Activated CD4-positive, alpha-beta T cell treated with anti-CD3 and anti-CD28 coated beads, Interleukin-2, amount 10 ng/mL, durations not matched to agents 24 days and 14 days (primary cell): ENCODE measurements at regions not wholly inside any gene's neighbourhood (a gene's known extent, or its start where the extent isn't known, plus 50 kb on each side); places are given as distances from the start of the nearest gene placed in this dataset.
A peak's percentile ranks its signal among the peaks of the same experiment; 100 is the strongest.

Experiments
- DNase-seq: peaks from one replicate; pipeline ENCODE4 v3.0.0; 2022
- H3K27ac Mint-ChIP-seq: one replicate; pipeline ENCODE4 v1.8.0; 2022; ENCODE audit warnings: mild to moderate bottlenecking, mixed read lengths
- H3K27me3 Mint-ChIP-seq: one replicate; pipeline ENCODE4 v1.8.0; 2022; ENCODE audit warnings: mixed read lengths
- H3K36me3 Mint-ChIP-seq: one replicate; pipeline ENCODE4 v1.8.0; 2022; ENCODE audit warnings: low read depth, mild to moderate bottlenecking, mixed read lengths
- H3K4me1 Mint-ChIP-seq: one replicate; pipeline ENCODE4 v1.8.0; 2021; ENCODE audit warnings: mixed read lengths
- H3K4me3 Mint-ChIP-seq: one replicate; pipeline ENCODE4 v1.8.0; 2022; ENCODE audit warnings: mild to moderate bottlenecking, moderate library complexity, mixed read lengths
- H3K9me3 Mint-ChIP-seq: one replicate; pipeline ENCODE4 v1.8.0; 2021; ENCODE audit warnings: mixed read lengths
- intact Hi-C: fragments of 100-400 bp; cut with micrococcal nuclease; formaldehyde crosslinking; loops from one replicate; pipeline ENCODE4 v1.15.1; 2023

- Mint-ChIP-seq H3K36me3 (peaks cover 4% of the 10 kb centered on the region), H3K9me3 (peaks cover 30% of the 10 kb centered on the region), H3K27me3 (no peaks in the 10 kb centered on the region), H3K4me1 (no peaks in the 10 kb centered on the region), H3K27ac (no peak overlapping the region), H3K4me3 (no peak overlapping the region)
- DNase-seq, result no peak
- intact Hi-C loops, result no loop called here
These were observed 869.4 kb upstream of the ID2 start for GRCh38 chr2:7812231-7812995.

GRCh38 chr2:7813541-7814292, 868.1 kb upstream of the ID2 start:
- intact Hi-C loops, result no loop called here
- Mint-ChIP-seq H3K27me3 (no peaks in the 10 kb centered on the region), H3K27ac (no peak overlapping the region), H3K36me3 (peaks cover 6% of the 10 kb centered on the region), H3K4me3 (no peak overlapping the region), H3K4me1 (no peaks in the 10 kb centered on the region), H3K9me3 (peaks cover 35% of the 10 kb centered on the region)
- no peak for DNase-seq

- Mint-ChIP-seq H3K27ac (no peak overlapping the region), H3K4me1 (no peaks in the 10 kb centered on the region), H3K27me3 (no peaks in the 10 kb centered on the region), H3K4me3 (no peak overlapping the region), H3K9me3 (peaks cover 28% of the 10 kb centered on the region), H3K36me3 (peaks cover 6% of the 10 kb centered on the region)
- DNase-seq, result no peak
- intact Hi-C loops, result no loop called here
These were observed 866.1 kb upstream of the ID2 start for GRCh38 chr2:7815726-7816125.

- no peaks in the 10 kb centered on the region for H3K4me1 Mint-ChIP-seq
These were observed 865.6 kb upstream of the ID2 start for GRCh38 chr2:7816233-7816632.

GRCh38 chr2:7816944-7817343, 864.9 kb upstream of the ID2 start:
- Mint-ChIP-seq H3K36me3 (peaks cover 6% of the 10 kb centered on the region), H3K27me3 (no peaks in the 10 kb centered on the region), H3K4me3 (no peak overlapping the region), H3K9me3 (peaks cover 27% of the 10 kb centered on the region), H3K4me1 (no peaks in the 10 kb centered on the region), H3K27ac (no peak overlapping the region)
- no peak for DNase-seq
- intact Hi-C loops, result no loop called here

More at GRCh38 chr2:7816233-7816632, 865.6 kb upstream of the ID2 start:
- H3K27ac Mint-ChIP-seq, result no peak overlapping the region
- peaks cover 27% of the 10 kb centered on the region for H3K9me3 Mint-ChIP-seq
- DNase-seq, result no peak
- H3K36me3 Mint-ChIP-seq, result peaks cover 6% of the 10 kb centered on the region
- no peaks in the 10 kb centered on the region for H3K27me3 Mint-ChIP-seq
- no peak overlapping the region for H3K4me3 Mint-ChIP-seq
- intact Hi-C loops, result no loop called here

- no peak overlapping the region for H3K27ac Mint-ChIP-seq
- no peaks in the 10 kb centered on the region for H3K27me3 Mint-ChIP-seq
- intact Hi-C loops, result no loop called here
- no peak overlapping the region for H3K4me3 Mint-ChIP-seq
- DNase-seq, result no peak
- peaks cover 6% of the 10 kb centered on the region for H3K36me3 Mint-ChIP-seq
- H3K4me1 Mint-ChIP-seq, result no peaks in the 10 kb centered on the region
- peaks cover 27% of the 10 kb centered on the region for H3K9me3 Mint-ChIP-seq
These were observed 862.5 kb upstream of the ID2 start for GRCh38 chr2:7819316-7819715.

- no peaks in the 10 kb centered on the region for H3K27me3 Mint-ChIP-seq
- peaks cover 6% of the 10 kb centered on the region for H3K36me3 Mint-ChIP-seq
- H3K27ac Mint-ChIP-seq, result no peak overlapping the region
- H3K9me3 Mint-ChIP-seq, result peaks cover 23% of the 10 kb centered on the region
- no peaks in the 10 kb centered on the region for H3K4me1 Mint-ChIP-seq
- intact Hi-C loops, result no loop called here
- no peak overlapping the region for H3K4me3 Mint-ChIP-seq
- peak; percentile 25 for DNase-seq
These were observed 862.0 kb upstream of the ID2 start for GRCh38 chr2:7819850-7820249.

- H3K4me3 Mint-ChIP-seq, result no peak overlapping the region
- peaks cover 5% of the 10 kb centered on the region for H3K36me3 Mint-ChIP-seq
- no peaks in the 10 kb centered on the region for H3K27me3 Mint-ChIP-seq
- H3K4me1 Mint-ChIP-seq, result peaks cover 21% of the 10 kb centered on the region
- H3K9me3 Mint-ChIP-seq, result peaks cover 9% of the 10 kb centered on the region
- no peak for DNase-seq
- intact Hi-C loops, result no loop called here
- peak overlapping the region; percentile 45 for H3K27ac Mint-ChIP-seq
These were observed 857.6 kb upstream of the ID2 start for GRCh38 chr2:7824211-7824610.

- H3K9me3 Mint-ChIP-seq, result peaks cover 17% of the 10 kb centered on the region
- peaks cover 7% of the 10 kb centered on the region for H3K36me3 Mint-ChIP-seq
- no peaks in the 10 kb centered on the region for H3K27me3 Mint-ChIP-seq
- DNase-seq, result peak; percentile 83
- peaks cover 28% of the 10 kb centered on the region for H3K4me1 Mint-ChIP-seq
- intact Hi-C loops, result loop anchor here (1.0 to 5.0 kb wide), 18 partner anchors 23 to 859 kb away; no protein-coding TSS in a partner anchor
- peak overlapping the region; percentile 47 for H3K4me3 Mint-ChIP-seq
- peak overlapping the region; percentile 96 for H3K27ac Mint-ChIP-seq
These were observed 856.1 kb upstream of the ID2 start for GRCh38 chr2:7825591-7826312.

GRCh38 chr2:7826656-7827055, 855.2 kb upstream of the ID2 start:
- DNase-seq, result peak; percentile 65
- Mint-ChIP-seq H3K9me3 (peaks cover 22% of the 10 kb centered on the region), H3K4me3 (peak overlapping the region; percentile 70), H3K4me1 (peaks cover 29% of the 10 kb centered on the region), H3K27me3 (no peaks in the 10 kb centered on the region), H3K36me3 (peaks cover 7% of the 10 kb centered on the region), H3K27ac (peak overlapping the region; percentile 92)
- intact Hi-C loops, result loop anchor here (1.0 to 5.0 kb wide), 15 partner anchors 22 to 717 kb away; no protein-coding TSS in a partner anchor

- Mint-ChIP-seq H3K27ac (no peak overlapping the region), H3K27me3 (no peaks in the 10 kb centered on the region), H3K9me3 (peaks cover 23% of the 10 kb centered on the region), H3K4me1 (peaks cover 29% of the 10 kb centered on the region), H3K36me3 (peaks cover 9% of the 10 kb centered on the region), H3K4me3 (no peak overlapping the region)
- intact Hi-C loops, result loop anchor here (5.0 kb wide), 1 partner anchor 473 kb away; no protein-coding TSS in a partner anchor
- DNase-seq, result no peak
These were observed 852.6 kb upstream of the ID2 start for GRCh38 chr2:7829241-7829640.

- intact Hi-C loops, result no loop called here
- Mint-ChIP-seq H3K4me1 (peaks cover 30% of the 10 kb centered on the region), H3K36me3 (peaks cover 9% of the 10 kb centered on the region), H3K4me3 (no peak overlapping the region), H3K9me3 (peaks cover 24% of the 10 kb centered on the region), H3K27ac (peak overlapping the region; percentile 14), H3K27me3 (no peaks in the 10 kb centered on the region)
- no peak for DNase-seq
These were observed 851.2 kb upstream of the ID2 start for GRCh38 chr2:7830616-7831015.

GRCh38 chr2:7835151-7835550, 846.7 kb upstream of the ID2 start:
- DNase-seq, result peak; percentile 20
- intact Hi-C loops, result no loop called here
- peak overlapping the region; percentile 23 for H3K27ac Mint-ChIP-seq
- H3K27me3 Mint-ChIP-seq, result no peaks in the 10 kb centered on the region
- peaks cover 1% of the 10 kb centered on the region for H3K36me3 Mint-ChIP-seq
- H3K4me1 Mint-ChIP-seq, result peaks cover 13% of the 10 kb centered on the region
- H3K9me3 Mint-ChIP-seq, result peaks cover 17% of the 10 kb centered on the region
- H3K4me3 Mint-ChIP-seq, result no peak overlapping the region
